ENCODE measurements at regions not wholly inside any gene's neighbourhood (a gene's known extent, or its start where the extent isn't known, plus 50 kb on each side); places are given as distances from the start of the nearest gene placed in this dataset.

DNA sequence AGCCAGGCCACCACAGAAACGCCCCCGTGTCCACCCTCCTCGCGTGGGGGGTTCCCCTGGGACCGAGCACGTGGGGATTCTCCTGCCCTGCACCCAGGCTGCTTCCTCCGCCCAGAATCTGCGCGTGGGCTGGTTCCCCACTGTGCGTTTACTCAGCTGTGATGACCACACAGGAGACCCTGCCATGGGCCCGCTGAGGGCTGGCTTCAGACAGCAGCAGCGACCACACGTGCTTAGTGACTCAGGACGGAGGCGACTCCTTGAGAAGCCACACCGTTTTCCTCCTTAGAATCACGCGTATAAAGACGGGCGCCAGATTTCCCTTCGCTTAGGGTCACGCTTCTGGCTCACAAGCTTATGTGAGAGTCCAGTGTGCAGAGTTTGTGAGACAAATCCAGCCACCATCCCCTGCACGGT, 63.9 kb upstream of the PDE10A start:
- DNase-seq (ENCODE audit: low read depth in 1 of 2, low spot score in 1 of 2) = no peak

DNA sequence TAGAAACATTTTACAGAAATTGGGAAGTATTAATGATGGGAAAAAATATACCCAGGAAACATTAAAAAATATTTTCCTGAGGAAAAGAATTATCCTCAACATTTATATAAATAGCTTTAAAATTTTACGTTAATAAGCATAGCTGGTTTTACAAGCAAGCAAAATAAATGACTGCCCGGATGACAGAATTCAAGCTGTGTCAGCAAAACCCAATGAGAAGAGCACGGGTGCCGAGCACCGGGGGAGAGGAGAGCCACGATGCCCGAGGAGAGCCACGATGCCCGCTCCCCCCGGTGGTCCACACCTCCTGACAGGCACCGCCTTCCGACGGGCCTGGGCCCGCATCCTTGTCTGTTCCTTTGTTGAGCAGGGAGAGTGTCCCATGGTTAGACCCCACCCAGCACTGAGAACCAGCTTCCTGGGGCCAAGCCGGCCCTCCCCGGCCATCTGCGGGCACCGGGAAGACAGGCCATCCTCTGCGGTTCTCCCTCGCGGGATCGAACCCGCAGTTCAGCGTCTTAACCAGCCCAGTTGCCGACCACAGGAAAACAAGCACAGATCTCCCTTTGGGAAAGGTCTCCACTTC, 63.3 kb upstream of the PDE10A start:
- DNase-seq (ENCODE audit: low read depth in 1 of 2, low spot score in 1 of 2) = no peak

- DNase-seq (ENCODE audit: low read depth in 1 of 2, low spot score in 1 of 2) = no peak
Observed at GRCh38 chr6:165725201-165725600, 62.2 kb upstream of the PDE10A start.

DNA sequence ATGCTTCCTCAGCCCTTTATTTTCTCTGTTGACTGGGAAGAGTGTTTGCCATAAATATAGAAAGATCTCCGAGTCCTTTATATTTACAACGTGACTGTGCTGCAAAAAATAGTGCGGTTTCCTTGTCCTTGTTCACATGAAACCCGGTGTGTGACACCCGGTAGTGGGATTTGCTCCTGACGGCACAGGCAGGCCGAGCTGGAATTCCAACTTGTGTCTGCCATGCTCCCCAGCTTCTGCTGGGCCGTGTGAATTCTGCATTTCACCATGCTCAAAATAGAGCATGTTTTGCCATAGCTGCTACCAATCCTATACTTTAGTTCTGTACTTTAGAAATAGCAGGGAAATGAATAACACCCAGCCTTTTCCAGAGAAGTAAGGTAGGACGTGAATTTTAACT, 60.3 kb upstream of the PDE10A start:
- no peak for DNase-seq (ENCODE audit: low read depth in 1 of 2, low spot score in 1 of 2)

DNA sequence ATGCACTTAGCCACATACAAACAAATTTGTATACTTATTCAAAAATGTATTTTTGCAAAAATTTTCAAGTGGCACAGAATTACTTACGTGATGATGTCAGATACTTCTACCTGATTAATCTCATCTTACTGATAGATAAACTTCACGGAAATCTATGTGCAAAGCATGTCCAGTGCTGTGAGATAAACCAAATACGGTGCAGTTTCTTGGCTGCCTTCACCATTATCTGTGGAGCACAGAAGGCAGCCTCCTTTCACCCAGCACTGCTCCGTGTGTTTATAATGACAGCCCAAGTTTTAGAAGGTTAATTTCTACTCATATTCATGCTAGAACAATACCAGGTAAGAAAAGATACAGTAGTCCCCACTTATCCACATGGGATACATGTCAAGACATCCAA, 59.0 kb upstream of the PDE10A start:
- DNase-seq (ENCODE audit: low read depth in 1 of 2, low spot score in 1 of 2) = no peak

DNA sequence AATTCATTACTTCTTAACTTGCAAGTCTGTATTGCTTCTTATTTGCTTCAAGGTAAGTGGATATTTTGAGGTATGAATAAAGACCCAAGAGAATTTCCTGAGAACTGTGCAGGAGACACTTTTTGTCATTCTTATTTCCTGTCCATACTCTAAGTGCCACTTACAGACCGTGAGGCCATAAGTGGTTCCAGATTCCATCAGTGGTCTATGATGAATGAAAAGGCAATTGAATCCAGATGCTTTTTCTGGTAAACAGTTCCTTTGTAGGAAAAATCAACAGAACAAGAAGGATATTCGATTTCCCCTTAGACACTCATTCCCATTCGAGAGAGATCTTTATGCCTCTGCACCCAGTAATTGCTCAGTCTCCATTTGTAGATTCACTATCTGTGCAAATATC, 58.3 kb upstream of the PDE10A start:
- DNase-seq (ENCODE audit: low read depth in 1 of 2, low spot score in 1 of 2) = no peak

DNA sequence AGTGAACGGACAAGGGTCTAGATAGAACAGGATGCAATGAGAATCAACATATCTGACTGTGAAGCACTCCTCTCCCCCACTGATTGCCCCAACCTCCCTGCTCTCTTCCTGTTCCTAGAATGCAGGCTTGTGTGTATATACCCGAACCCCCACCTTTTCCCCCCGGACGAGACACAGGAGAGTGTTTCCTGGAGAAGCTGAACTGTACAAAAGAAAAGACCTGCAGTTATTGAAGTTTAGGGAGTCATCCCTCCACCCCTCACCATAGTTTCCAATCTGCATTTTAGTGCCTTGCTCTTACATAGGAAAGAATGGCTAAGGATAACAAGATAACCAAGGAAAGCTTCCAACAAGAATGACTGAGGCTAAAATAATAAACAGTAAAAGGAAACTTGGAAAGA, 55.5 kb upstream of the PDE10A start:
- DNase-seq (ENCODE audit: low read depth in 1 of 2, low spot score in 1 of 2) = no peak

DNA sequence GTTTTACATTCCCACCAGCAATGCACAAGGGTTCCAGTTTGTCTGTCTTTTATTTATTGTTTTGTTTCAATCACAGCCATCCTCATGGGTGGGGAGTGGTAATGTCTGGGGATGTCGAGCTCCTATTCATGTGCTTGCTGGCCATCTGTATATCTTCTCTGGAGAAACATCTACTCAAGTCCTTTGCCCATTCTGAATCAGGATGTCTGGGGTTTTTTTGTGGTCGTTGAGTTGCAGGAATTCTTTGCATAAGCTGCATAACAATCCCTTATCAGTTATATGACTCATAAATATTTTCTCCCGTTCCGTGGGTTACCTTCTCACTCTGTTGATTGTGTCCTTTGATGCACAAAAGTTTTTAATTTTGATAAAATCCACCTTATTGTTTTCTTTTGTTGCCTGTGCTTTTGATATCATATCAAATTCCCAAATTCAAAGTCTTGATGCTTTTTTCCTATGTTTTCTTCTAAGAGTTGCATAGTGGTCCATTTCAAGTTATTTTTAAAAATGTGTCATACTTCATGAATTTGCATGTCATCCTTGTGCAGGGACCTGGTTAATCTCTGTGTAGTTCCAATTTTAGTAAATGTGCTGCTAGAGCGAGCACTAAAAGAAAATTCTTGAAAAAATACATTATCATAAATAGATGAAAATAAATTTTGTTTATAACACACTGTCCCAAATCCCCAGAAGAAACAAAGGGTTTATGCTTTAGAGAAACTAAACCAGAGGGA, 54.9 kb upstream of the PDE10A start:
- DNase-seq (ENCODE audit: low read depth in 1 of 2, low spot score in 1 of 2) = no peak

DNA sequence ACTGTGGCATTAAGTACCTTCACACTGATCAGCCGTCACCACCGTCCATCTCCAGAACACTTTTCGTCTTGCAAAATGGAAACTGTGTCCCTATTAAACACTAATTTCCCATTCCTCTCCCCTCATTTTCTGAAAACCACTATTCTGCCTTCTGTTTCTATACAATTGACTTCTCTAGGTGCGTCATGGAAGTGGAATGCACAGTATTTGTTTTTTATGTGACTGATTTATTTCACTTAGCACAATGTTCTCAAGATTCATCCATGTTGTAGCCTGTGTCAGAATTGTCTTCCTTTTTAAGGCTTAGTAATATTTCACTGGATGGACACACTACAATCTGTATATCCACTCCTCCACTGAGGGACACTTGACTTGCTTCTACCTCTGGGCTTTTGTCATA, 53.8 kb upstream of the PDE10A start:
- no peak for DNase-seq (ENCODE audit: low read depth in 1 of 2, low spot score in 1 of 2)

DNA sequence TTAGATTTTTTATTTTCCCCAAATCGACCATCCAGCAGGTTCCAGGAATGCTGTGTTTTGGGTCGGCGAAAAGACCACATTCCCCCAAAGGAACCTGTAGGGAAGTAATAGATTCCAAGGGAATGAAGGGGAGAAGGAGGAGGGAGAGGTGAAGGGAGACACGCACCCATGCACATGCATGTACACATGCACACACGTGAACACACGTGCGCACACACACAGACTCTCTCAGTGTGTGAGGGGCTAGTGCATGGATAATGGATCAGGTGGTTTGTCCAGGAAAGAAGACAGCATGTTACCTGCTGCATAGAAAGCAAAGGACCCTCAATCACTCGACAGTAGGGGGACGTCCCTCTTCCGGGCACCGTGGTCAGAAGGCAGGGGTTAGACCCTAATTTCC, 52.4 kb upstream of the PDE10A start:
- no peak for DNase-seq (ENCODE audit: low read depth in 1 of 2, low spot score in 1 of 2)

DNA sequence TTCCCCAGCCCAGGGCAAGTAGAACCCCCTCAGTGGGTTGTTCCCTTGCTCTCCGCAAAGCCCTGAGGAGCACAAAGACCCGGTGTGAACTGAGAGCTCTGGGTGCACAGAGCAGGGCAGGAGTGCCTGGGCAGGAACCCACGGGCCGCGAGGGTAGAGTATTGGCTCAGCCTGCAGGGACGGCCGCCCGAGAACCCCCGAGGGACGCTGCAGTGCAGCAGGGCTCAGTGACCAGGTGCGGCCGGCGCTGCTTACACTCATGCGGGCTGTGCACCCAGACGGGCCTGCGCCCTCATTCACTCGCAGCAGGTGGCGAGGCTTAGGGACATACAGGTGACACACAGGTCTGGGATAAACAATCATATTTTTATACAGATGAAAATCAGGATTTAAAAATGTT, 51.9 kb upstream of the PDE10A start:
- DNase-seq (ENCODE audit: low read depth in 1 of 2, low spot score in 1 of 2) = no peak

DNA sequence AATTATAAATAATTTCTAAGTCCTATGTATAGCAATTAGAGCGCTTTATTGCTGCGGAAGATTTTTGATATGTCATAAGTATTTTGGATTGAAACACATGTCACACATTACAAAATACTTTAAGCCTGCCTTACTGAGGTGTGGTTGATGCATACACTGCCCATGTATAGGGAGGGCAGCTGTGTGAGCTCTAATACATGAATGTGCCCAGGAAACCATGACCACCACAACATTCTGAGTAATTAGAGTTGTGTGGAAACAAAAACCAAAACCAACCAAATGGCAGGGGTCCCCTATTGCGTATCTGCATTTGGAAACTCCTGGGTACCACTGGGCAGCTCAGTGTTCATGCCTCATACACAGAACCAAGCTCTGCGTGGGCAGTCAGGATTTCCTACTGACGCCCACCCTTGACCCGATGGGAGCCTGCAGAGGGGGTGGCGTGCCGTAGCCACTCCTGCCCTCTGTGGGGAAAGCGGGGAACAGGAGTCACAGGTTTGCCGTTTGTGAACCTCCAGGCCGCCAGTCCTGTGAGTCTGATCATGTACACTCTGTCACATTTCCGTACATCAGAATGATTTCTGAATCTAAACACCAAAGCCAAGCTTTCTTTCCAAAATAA, 50.9 kb upstream of the PDE10A start:
- no peak for DNase-seq (ENCODE audit: low read depth in 1 of 2, low spot score in 1 of 2)
